Esophagus squamous epithelium (tissue), 4 donors: ENCODE measurements at regions not wholly inside any gene's neighbourhood (a gene's known extent, or its start where the extent isn't known, plus 50 kb on each side); places are given as distances from the start of the nearest gene placed in this dataset.

Experiments used
- POLR2A ChIP-seq, 4 donors: fragments of 450-650 bp; IDR thresholded peaks; one replicate each; pipeline ENCODE4 v1.6.1; 2017; ENCODE audit warnings: antibody characterized with exemption in 4 of 4, mild to moderate bottlenecking in 4 of 4, moderate library complexity in 3 of 4
- TF ChIP-seq, protein P1 (sequence below), 6 experiments: fragments of 450-650 bp in 4 of 6; fragments of 200-600 bp in 2 of 6; sonication (generic) in 2 of 6; IDR thresholded peaks; one replicate each; pipeline ENCODE4 v1.5.1; 2016 to 2019; ENCODE audit warnings: antibody characterized with exemption in 6 of 6, mild to moderate bottlenecking in 4 of 6, moderate library complexity in 4 of 6

DNA sequence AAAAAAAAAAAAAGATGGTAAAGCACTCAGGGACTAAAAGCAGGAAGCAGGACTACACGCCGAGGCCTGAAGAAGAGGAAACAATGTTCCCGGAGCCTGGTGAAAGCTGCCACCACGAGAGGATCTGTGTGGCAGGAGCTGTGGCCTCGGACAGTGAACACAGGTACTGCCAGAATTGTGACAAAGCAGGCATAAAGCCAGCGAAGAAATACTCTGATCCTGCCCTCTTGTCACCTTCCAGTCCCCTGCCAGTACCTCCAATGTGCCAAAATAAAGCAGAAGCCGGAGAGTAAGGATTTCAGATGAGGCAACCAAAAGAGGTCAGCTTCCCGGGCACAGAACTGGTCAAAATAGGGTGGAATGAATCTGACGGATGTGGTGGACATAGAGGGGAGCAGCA lies 211.5 kb upstream of the TARS1 start:
- TF ChIP-seq POLR2A (IDR thresholded peaks at IDR 0.05) = no peak
- TF ChIP-seq, protein P1, sequence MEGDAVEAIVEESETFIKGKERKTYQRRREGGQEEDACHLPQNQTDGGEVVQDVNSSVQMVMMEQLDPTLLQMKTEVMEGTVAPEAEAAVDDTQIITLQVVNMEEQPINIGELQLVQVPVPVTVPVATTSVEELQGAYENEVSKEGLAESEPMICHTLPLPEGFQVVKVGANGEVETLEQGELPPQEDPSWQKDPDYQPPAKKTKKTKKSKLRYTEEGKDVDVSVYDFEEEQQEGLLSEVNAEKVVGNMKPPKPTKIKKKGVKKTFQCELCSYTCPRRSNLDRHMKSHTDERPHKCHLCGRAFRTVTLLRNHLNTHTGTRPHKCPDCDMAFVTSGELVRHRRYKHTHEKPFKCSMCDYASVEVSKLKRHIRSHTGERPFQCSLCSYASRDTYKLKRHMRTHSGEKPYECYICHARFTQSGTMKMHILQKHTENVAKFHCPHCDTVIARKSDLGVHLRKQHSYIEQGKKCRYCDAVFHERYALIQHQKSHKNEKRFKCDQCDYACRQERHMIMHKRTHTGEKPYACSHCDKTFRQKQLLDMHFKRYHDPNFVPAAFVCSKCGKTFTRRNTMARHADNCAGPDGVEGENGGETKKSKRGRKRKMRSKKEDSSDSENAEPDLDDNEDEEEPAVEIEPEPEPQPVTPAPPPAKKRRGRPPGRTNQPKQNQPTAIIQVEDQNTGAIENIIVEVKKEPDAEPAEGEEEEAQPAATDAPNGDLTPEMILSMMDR (IDR thresholded peaks at IDR 0.05) = no peak
